Omental fat pad (tissue), 3 donors: ENCODE measurements at regions not wholly inside any gene's neighbourhood (a gene's known extent, or its start where the extent isn't known, plus 50 kb on each side); places are given as distances from the start of the nearest gene placed in this dataset.

Experiments used
- ATAC-seq: fragments of 150-250 bp; one replicate; pipeline ENCODE4 v1.9.1; 2016; ENCODE audit warnings: mild to moderate bottlenecking, moderate library complexity; ENCODE audit not compliant: low FRiP score
- DNase-seq: peaks from one replicate; pipeline ENCODE4 v3.0.0-alpha.2; 2019; ENCODE audit warnings: low spot score
- TF ChIP-seq, protein P1 (sequence below), 3 donors: fragments of 450-650 bp; IDR thresholded peaks; one replicate each; pipeline ENCODE4 v1.5.1; 2016 to 2017; ENCODE audit warnings: antibody characterized with exemption in 3 of 3, mild to moderate bottlenecking in 3 of 3, moderate library complexity in 2 of 3

DNA sequence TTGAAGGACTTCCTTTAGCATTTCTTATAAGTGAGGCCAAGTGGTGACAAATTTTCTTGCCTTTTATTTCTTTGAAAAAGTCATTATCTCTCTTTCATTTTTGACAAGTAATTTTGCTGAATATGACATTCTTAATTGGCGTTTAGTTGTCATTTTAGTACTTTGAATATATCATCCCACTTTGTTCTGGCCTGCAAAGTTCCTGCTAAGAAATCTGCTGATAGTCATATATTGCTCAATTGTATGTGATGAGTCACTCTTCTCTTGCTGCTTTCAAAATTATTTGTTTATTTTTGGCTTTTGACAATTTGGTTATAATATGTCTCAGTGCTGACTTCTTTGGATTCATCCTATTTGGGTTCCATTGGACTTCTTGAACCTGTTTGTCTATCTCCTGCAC, 312.6 kb downstream of the DUSP10 start:
- no peak for DNase-seq

GRCh38 chr1:221430152-221430960, 311.5 kb downstream of the DUSP10 start:
- ATAC-seq, result no peak
- DNase-seq, result no peak
- TF ChIP-seq, protein P1, sequence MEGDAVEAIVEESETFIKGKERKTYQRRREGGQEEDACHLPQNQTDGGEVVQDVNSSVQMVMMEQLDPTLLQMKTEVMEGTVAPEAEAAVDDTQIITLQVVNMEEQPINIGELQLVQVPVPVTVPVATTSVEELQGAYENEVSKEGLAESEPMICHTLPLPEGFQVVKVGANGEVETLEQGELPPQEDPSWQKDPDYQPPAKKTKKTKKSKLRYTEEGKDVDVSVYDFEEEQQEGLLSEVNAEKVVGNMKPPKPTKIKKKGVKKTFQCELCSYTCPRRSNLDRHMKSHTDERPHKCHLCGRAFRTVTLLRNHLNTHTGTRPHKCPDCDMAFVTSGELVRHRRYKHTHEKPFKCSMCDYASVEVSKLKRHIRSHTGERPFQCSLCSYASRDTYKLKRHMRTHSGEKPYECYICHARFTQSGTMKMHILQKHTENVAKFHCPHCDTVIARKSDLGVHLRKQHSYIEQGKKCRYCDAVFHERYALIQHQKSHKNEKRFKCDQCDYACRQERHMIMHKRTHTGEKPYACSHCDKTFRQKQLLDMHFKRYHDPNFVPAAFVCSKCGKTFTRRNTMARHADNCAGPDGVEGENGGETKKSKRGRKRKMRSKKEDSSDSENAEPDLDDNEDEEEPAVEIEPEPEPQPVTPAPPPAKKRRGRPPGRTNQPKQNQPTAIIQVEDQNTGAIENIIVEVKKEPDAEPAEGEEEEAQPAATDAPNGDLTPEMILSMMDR (IDR thresholded peaks at IDR 0.05), result no peak

More for the DNA sequence above, 312.6 kb downstream of the DUSP10 start:
- no peak for ATAC-seq
- TF ChIP-seq, protein P1 (IDR thresholded peaks at IDR 0.05), result no peak

DNA sequence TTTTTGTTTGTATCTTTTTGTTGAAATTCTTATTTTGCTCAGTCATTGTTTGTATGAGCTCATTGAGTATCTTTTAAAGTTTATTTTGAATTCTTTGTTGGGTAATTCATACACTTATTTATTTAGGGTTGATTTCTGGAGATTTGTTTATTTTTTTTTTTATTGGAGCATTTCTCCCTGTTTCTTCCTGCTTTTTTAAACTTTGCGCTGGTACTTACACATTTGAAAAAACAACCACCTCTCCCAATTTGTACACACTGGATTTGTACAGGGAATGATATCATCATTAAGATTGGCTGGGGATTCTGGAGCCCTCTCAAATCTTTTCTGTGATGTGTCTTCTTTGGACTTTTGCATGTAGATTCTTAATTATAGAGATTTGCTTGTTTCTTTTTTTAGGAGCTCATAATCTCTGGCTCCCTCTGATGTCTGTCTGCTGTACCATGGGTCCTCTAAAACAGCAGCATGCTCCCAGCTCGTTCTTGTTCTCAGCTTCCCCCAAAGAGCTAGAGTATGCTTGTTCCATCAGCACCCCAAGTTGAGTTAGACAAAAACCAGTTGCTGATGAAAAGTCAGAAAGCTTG, 310.7 kb downstream of the DUSP10 start:
- DNase-seq (no peak), ATAC-seq (no peak)
- TF ChIP-seq, protein P1 (IDR thresholded peaks at IDR 0.05), result no peak

GRCh38 chr1:221431961-221432360, 309.9 kb downstream of the DUSP10 start:
- no peak for ATAC-seq
- no peak for DNase-seq
- TF ChIP-seq, protein P1 (IDR thresholded peaks at IDR 0.05), result no peak

GRCh38 chr1:221435504-221435904, 306.4 kb downstream of the DUSP10 start:
- DNase-seq (no peak), ATAC-seq (peak; percentile 45)
- TF ChIP-seq, protein P1 (IDR thresholded peaks at IDR 0.05), result peak in 2 of 3 donors; percentile 60 to 95

GRCh38 chr1:221437171-221437570, 304.7 kb downstream of the DUSP10 start:
- TF ChIP-seq, protein P1 (IDR thresholded peaks at IDR 0.05), result no peak
- no peak for DNase-seq
- no peak for ATAC-seq

GRCh38 chr1:221437926-221438325, 304.0 kb downstream of the DUSP10 start:
- TF ChIP-seq, protein P1 (IDR thresholded peaks at IDR 0.05), result no peak
- DNase-seq, result no peak

More at GRCh38 chr1:221437926-221438325, 304.0 kb downstream of the DUSP10 start:
- ATAC-seq, result no peak
